Astrocyte of the cerebellum (primary cell): ENCODE measurements at regions not wholly inside any gene's neighbourhood (a gene's known extent, or its start where the extent isn't known, plus 50 kb on each side); places are given as distances from the start of the nearest gene placed in this dataset.

ENCODE experiments used
- DNase-seq: peaks from one replicate; pipeline ENCODE4 v3.0.0-alpha.2; 2011; ENCODE audit warnings: low read depth
- H3K4me3 ChIP-seq: 2 replicates; pipeline ENCODE4 v1.5.1; 2011; ENCODE audit warnings: mild to moderate bottlenecking, low read depth, low read length, moderate library complexity
- in situ Hi-C: cut with HindIII; loops from 2 replicates; pipeline ENCODE4 v1.10.0; 2017; ENCODE audit warnings: low sequenced_read_pairs
- TF ChIP-seq, protein P1 (sequence below): IDR thresholded peaks from 2 replicates; pipeline ENCODE4 v1.5.1; 2012; ENCODE audit warnings: low read length, low read depth, moderate library complexity, mild to moderate bottlenecking; ENCODE audit errors: missing control alignments

GRCh38 chr20:57091748-57092111, 174.7 kb downstream of the BMP7 start:
- H3K4me3 ChIP-seq: no peak overlapping the region
- TF ChIP-seq, protein P1, sequence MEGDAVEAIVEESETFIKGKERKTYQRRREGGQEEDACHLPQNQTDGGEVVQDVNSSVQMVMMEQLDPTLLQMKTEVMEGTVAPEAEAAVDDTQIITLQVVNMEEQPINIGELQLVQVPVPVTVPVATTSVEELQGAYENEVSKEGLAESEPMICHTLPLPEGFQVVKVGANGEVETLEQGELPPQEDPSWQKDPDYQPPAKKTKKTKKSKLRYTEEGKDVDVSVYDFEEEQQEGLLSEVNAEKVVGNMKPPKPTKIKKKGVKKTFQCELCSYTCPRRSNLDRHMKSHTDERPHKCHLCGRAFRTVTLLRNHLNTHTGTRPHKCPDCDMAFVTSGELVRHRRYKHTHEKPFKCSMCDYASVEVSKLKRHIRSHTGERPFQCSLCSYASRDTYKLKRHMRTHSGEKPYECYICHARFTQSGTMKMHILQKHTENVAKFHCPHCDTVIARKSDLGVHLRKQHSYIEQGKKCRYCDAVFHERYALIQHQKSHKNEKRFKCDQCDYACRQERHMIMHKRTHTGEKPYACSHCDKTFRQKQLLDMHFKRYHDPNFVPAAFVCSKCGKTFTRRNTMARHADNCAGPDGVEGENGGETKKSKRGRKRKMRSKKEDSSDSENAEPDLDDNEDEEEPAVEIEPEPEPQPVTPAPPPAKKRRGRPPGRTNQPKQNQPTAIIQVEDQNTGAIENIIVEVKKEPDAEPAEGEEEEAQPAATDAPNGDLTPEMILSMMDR: no peak
- DNase-seq: no peak

GRCh38 chr20:57092112-57092899, 174.1 kb downstream of the BMP7 start:
- TF ChIP-seq, protein P1: peak; percentile 83
- H3K4me3 ChIP-seq: no peak overlapping the region
- no peak for DNase-seq
- in situ Hi-C loops: no loop called here

More at GRCh38 chr20:57091748-57092111, 174.7 kb downstream of the BMP7 start:
- in situ Hi-C loops: no loop called here

GRCh38 chr20:57092900-57093530, 173.4 kb downstream of the BMP7 start:
- DNase-seq: no peak
- in situ Hi-C loops: no loop called here
- no peak overlapping the region for H3K4me3 ChIP-seq
- TF ChIP-seq, protein P1: no peak

DNA sequence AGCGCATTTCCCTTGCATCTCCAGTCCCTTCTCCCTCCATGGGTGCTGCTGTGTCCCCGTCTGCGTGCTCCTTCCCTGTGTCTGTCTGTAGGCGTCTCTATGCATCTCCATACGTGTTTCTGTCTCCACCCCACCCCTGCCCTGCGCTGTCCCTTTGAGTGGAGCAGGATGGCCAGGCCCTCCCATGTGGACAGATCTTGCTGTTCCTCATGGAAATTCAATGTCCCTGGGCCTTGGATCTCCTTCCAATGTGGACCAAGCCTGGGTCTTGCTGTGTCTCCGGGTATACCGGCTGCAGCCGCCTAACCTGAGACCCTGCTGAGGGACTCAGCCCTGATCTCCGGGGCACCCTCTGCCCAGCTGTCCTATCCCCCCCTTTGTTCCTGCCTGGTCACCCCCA, 172.7 kb downstream of the BMP7 start:
- TF ChIP-seq, protein P1: no peak
- in situ Hi-C loops: no loop called here
- H3K4me3 ChIP-seq: no peak overlapping the region
- no peak for DNase-seq

DNA sequence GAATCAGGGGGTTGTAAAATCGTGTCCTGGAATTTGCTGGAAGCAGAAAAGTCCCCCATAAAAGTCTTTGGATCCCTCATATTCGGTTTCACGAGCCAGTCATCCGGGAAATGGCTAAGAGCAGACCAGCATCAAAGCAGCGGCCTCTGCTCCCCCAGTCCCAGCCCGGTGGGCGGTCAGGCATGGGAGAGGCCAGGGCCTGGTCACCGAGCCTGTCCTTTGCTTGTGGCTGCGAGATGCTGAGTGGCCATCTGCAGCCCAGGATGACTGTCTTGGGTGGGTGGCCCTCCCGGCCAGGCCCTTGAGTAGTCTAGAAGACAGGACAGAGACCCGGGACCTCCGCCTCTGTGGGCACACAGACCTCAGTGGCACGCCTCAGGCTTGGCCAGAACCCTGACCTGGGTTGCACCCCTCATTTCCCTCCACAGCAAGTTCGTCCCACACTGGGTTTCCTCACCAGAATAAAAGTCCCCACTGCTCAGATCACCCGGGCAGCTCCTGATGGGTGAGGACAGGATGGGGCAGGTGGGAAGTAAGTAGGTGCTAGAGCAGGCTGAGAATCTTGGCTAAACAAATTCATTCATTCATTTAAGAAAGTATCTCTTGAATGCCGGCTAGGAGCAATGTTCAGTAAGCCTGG, 172.1 kb downstream of the BMP7 start:
- no peak for DNase-seq
- H3K4me3 ChIP-seq: no peak overlapping the region
- TF ChIP-seq, protein P1: no peak
- in situ Hi-C loops: no loop called here

DNA sequence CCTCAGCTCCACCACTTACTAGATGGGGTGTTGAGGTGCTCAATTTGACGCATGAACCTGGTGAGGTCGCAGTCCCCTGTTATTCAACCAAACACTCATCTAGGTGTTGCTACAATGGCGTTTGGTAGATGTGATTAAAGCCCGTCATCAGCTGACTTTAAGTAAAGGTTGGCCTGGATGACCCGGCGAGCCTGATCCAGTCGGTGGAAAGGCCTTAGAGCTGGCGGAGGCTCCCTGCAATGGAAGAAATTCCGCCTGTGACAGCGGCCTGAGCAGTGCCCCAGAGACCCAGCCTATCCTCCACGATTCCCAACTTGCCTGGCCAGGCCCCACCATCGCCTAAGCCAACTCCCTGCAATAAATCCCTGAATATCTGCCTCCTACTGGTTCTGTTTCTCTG, 171.4 kb downstream of the BMP7 start:
- TF ChIP-seq, protein P1: no peak
- in situ Hi-C loops: no loop called here
- H3K4me3 ChIP-seq: no peak overlapping the region
- DNase-seq: no peak
